Fibroblast of lung (primary cell): ENCODE measurements at regions not wholly inside any gene's neighbourhood (a gene's known extent, or its start where the extent isn't known, plus 50 kb on each side); places are given as distances from the start of the nearest gene placed in this dataset.

ENCODE experiments used
- CTCF ChIP-seq, 2 donors: IDR thresholded peaks in 1 of 2; conservative IDR thresholded peaks in 1 of 2; 1 replicate in 1 of 2; 2 replicates in 1 of 2; pipeline ENCODE4 v1.5.1; 2011 to 2012; ENCODE audit warnings: low read length in 2 of 2, control low read depth in 1 of 2, inconsistent platforms in 1 of 2, low read depth in 1 of 2, mild to moderate bottlenecking in 1 of 2
- EZH2 ChIP-seq: IDR thresholded peaks from 2 replicates; pipeline ENCODE4 v1.5.1; 2012; ENCODE audit warnings: low read length, control low read depth, mild to moderate bottlenecking; ENCODE audit errors: missing control alignments

DNA sequence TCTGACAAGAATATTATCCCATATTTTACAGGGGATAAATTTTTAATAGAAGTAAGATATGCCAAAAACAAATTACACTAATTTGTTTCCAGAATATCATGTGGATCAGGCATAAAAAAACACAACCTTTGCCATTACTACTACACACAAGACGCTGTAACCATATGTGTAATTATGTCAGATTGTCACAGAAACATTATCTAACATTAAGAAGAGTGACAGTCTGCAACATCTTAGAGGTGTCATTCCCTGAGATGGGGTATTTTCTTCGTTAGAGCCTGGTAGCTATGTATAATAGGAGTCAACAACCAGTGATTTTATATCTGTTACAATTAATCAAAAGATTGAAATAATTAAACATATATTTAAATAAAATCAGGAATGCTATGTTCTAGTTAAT, 518.9 kb downstream of the RERGL start:
- no peak for TF ChIP-seq CTCF (conservative IDR thresholded peaks at IDR 0.05 in 1 of 2, IDR thresholded peaks at IDR 0.05 in 1 of 2; ENCODE audit: low read depth in 1 of 2, low read length in 2 of 2)
- TF ChIP-seq EZH2, result no peak
